Panc1 (cell line): ENCODE measurements at regions not wholly inside any gene's neighbourhood (a gene's known extent, or its start where the extent isn't known, plus 50 kb on each side); places are given as distances from the start of the nearest gene placed in this dataset.

Experiments used
- ATAC-seq: fragments of 200-7000 bp; cut with Tn5 transposase; 2 replicates; pipeline ENCODE4 v1.9.1; 2020; ENCODE audit warnings: mild to moderate bottlenecking, moderate library complexity
- BruUV-seq: library from RNA; stranded (reverse); fragments of 400-500 nt; replicated peaks from 2 replicates; lab custom pipeline; 2021; lab: Mats Ljungman, UMichigan
- CTCF ChIA-PET: fragments of 300-600 bp; sonication (Branson Sonifier 250); formaldehyde crosslinking; loops from one replicate; lab custom pipeline; 2022; ENCODE audit warnings: antibody characterized with exemption; lab: Charles Lee
- POLR2A ChIA-PET: fragments of 300-600 bp; sonication (Branson Sonifier 250); formaldehyde crosslinking; loops from one replicate; lab custom pipeline; 2022; ENCODE audit warnings: antibody characterized with exemption; lab: Charles Lee
- DNase-seq: peaks from one replicate; pipeline ENCODE4 v3.0.0-alpha.2; 2010; ENCODE audit warnings: low read depth, low spot score
- H3K27ac ChIP-seq: 2 replicates; pipeline ENCODE4 v1.5.1; 2011; ENCODE audit warnings: mild to moderate bottlenecking, low read length, inconsistent platforms
- H3K27me3 ChIP-seq: fragments of 200-500 bp; sonication (Bioruptor generic); 2 replicates; pipeline ENCODE4 v1.6.0; 2014; ENCODE audit warnings: low read length, inconsistent platforms; ENCODE audit not compliant: control insufficient read depth, insufficient read depth
- H3K36me3 ChIP-seq: fragments of 200-500 bp; sonication (Bioruptor generic); 2 replicates; pipeline ENCODE4 v1.5.1; 2014; ENCODE audit warnings: inconsistent platforms, mild to moderate bottlenecking, low read length, moderate library complexity; ENCODE audit not compliant: control insufficient read depth, insufficient read depth
- H3K4me1 ChIP-seq: 2 replicates; pipeline ENCODE4 v1.5.1; 2011; ENCODE audit warnings: inconsistent platforms, mild to moderate bottlenecking, low read length, moderate library complexity; ENCODE audit not compliant: control insufficient read depth, insufficient read depth
- H3K4me3 ChIP-seq, 2 experiments: 2 replicates each; pipeline ENCODE4 v1.5.1; 2011 to 2012; ENCODE audit warnings: low read depth in 2 of 2, low read length in 2 of 2, mild to moderate bottlenecking in 2 of 2, inconsistent platforms in 1 of 2, moderate library complexity in 1 of 2
- H3K9me3 ChIP-seq: fragments of 200-500 bp; sonication (Bioruptor generic); 2 replicates; pipeline ENCODE4 v1.5.1; 2014; ENCODE audit warnings: low read depth, mild to moderate bottlenecking, inconsistent platforms, low read length, moderate library complexity; ENCODE audit not compliant: control insufficient read depth, insufficient read depth
- CTCF ChIP-seq: fragments of 450-650 bp; IDR thresholded peaks from 2 replicates; pipeline ENCODE4 v1.5.1; 2017; ENCODE audit warnings: mild to moderate bottlenecking
- POLR2AphosphoS5 ChIP-seq: IDR thresholded peaks from 2 replicates; pipeline ENCODE4 v1.6.1; 2012; ENCODE audit warnings: mild to moderate bottlenecking, low read depth, low read length, moderate library complexity
- REST ChIP-seq, 2 experiments: IDR thresholded peaks; 2 replicates each; pipeline ENCODE4 v1.6.1; 2011 to 2012; ENCODE audit warnings: low read depth in 2 of 2, control low read depth in 1 of 2, low read length in 1 of 2, mild to moderate bottlenecking in 1 of 2, moderate library complexity in 1 of 2; ENCODE audit not compliant: insufficient read depth in 1 of 2
- SIN3A ChIP-seq: IDR thresholded peaks from 2 replicates; pipeline ENCODE4 v1.6.1; 2012; ENCODE audit warnings: low read depth, mild to moderate bottlenecking, low read length, moderate library complexity, borderline replicate concordance; ENCODE audit not compliant: insufficient read depth
- TCF7L2 ChIP-seq: IDR thresholded peaks from 2 replicates; pipeline ENCODE4 v1.6.1; 2011; ENCODE audit warnings: mild to moderate bottlenecking, low read depth, low read length, inconsistent platforms
- in situ Hi-C: cut with HindIII; loops from 2 replicates; pipeline ENCODE4 v1.10.0; 2016; ENCODE audit warnings: low sequenced_read_pairs, low pct_unique_long_range_greater_than_20kb
- intact Hi-C: fragments of 100-400 bp; cut with micrococcal nuclease; formaldehyde crosslinking; loops from one replicate; pipeline ENCODE4 v1.10.0; 2022; ENCODE audit not compliant: unreplicated experiment

GRCh38 chr20:50259705-50260478, 69.3 kb downstream of the CEBPB start:
- Histone ChIP-seq H3K4me3 (no peak overlapping the region), H3K9me3 (no peaks in the 10 kb centered on the region), H3K4me1 (peaks cover 7% of the 10 kb centered on the region; the same call in 1 of the 2 replicates), H3K36me3 (no peaks in the 10 kb centered on the region), H3K27me3 (no peaks in the 10 kb centered on the region), H3K27ac (no peak overlapping the region)
- ChIA-PET POLR2A (no interaction called here), CTCF (no interaction called here)
- intact Hi-C loops, result no loop called here
- ATAC-seq, result no peak
- DNase-seq, result no peak
- BruUV-seq, result no TSS peak
- TF ChIP-seq CTCF (no peak), POLR2AphosphoS5 (no peak), SIN3A (no peak), REST (IDR thresholded peaks at IDR 0.05; ENCODE audit: insufficient read depth in 1 of 2, low read depth in 2 of 2, low read length in 1 of 2) (no peak), TCF7L2 (no peak)
- in situ Hi-C loops, result no loop called here

GRCh38 chr20:50260479-50261221, 70.0 kb downstream of the CEBPB start:
- Histone ChIP-seq H3K27me3 (no peaks in the 10 kb centered on the region), H3K27ac (no peak overlapping the region), H3K4me3 (no peak overlapping the region), H3K9me3 (no peaks in the 10 kb centered on the region), H3K36me3 (no peaks in the 10 kb centered on the region), H3K4me1 (peaks cover 7% of the 10 kb centered on the region; the same call in 1 of the 2 replicates)
- no TSS peak for BruUV-seq
- ATAC-seq (no peak), DNase-seq (no peak)
- ChIA-PET CTCF (no interaction called here), POLR2A (no interaction called here)
- in situ Hi-C loops (no loop called here), intact Hi-C loops (no loop called here)
- TF ChIP-seq SIN3A (no peak), POLR2AphosphoS5 (no peak), TCF7L2 (no peak), CTCF (no peak)
